NCI-H2171 (cell line): ENCODE measurements at regions not wholly inside any gene's neighbourhood (a gene's known extent, or its start where the extent isn't known, plus 50 kb on each side); places are given as distances from the start of the nearest gene placed in this dataset.
"Not testable (repeated sequence)": the region's sequence is repeated elsewhere in the genome, so short reads cannot be mapped to it uniquely, and the experiment has no call there.

Source experiments
- DNase-seq: peaks from one replicate; lab custom pipeline; 2025; lab: John Stamatoyannopoulos, UW

DNA sequence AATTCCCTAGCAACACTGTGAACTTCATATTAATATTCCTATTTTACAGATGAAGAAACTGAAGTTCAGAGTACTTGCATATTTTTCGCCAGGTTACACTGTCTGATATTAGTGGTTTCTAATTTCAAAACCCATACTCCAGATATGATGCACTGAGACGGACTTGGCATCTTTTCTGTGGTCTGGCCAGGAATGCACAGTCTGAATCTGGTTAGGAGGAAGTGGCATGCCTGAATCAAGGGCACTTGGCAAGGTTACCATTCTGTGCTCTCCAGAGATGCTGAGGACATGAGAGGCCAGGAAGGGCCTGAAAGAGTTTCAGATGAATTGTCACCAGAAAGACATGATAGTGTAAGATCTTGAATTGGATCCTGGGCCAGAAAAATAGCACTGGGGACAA lies 150.1 kb downstream of the HAO1 start:
- DNase-seq: no peak

DNA sequence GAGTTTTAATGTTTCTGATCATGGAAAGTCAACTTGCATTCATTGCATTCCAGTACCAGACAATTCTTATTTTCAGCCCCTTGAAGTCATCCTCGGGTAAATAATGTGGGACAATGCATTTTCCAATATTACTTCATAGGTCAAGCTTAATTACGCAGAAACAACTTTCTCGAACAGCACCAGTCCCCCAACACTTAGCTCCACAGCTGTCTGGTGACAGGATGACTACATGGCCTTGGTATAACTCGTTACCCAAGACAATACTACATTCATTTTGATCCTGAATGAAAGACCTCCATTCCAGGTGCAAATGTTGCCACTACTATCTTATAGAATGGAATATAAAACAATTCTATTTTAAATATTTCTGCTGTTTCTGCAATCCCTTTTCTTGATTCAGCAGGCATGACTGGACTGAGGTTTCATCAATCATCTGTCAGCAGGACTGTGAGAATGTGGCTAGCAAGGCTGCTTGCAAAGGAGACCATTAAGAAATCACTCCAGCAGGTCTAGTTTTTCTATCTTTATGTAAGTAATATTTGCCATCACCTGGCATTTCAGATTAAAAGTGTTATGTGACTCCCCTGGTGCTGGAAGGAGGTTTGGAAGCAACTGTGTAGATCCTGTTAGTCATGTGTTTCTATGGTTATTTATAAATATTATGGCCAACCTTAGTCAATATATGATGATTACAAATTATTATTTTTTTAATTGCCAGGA lies 147.9 kb downstream of the HAO1 start:
- no peak for DNase-seq

DNA sequence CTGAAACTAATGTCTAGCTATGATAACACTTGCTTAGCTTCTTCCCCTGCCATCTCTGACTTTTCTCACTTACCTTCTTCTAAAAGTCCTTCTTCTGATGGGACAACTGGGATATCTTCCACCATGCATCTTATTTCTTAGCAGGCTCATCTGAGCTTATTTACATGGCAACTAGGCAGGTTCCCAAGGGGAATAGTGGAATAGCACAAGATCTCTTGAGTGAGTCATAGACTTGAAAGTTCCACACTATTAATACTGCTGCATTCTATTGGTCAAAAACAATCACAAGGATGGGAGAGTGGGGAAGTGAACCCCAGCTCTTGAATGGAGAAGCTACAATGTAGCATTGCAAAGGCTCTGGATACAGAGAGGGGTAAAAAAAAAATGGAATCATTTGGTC lies 142.1 kb downstream of the HAO1 start:
- DNase-seq: no peak

DNA sequence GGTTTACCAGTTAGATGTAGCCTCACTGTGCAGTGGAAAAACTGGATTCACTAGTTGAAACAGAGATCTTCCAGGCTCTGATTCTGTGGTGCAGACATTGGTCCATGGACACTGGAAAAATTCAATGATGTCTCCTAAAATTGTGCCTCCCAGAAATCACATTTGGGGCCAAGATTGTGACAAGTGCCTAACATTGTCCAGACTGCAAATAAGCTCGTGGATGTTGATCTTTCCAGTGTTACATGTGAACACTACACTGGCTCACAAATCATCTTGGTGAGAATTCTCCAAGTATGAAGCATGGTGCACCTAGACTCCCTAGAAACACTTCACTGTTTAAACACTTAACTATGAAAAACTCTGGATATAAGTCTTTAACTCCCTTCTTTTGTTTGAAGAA lies 140.4 kb downstream of the HAO1 start:
- DNase-seq: no peak

DNA sequence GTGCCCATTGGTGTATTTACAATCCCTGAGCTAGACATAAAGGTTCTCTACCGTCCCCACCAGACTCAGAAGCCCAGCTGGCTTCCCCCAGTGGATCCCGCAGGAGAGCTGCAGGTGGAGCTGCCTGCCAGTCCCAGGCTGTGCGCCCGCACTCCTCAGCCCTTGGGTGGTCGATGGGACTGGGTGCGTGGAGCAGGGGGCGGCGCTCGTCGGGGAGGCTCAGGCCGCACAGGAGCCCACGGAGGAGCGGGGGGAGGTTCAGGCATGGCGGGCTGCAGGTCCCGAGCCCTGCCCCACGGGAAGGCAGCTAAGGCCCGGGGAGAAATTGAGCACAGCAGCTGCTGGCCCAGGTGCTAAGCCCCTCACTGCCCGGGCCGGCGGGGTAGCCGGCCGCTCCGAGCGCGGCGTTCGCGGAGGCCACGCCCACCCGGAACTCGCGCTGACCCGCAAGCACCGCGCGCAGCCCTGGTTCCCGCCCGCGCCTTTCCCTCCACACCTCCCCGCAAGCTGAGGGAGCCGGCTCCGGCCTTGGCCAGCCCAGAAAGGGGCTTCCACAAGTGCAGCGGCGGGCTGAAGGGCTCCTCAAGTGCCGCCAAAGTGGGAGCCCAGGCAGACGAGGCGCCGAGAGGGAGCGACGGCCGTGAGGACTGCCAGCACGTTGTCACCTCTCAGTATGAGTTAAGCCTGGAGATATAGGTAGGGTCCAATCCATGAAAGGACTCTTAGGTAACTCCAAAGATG lies 136.7 kb downstream of the HAO1 start:
- not testable (repeated sequence) for DNase-seq

DNA sequence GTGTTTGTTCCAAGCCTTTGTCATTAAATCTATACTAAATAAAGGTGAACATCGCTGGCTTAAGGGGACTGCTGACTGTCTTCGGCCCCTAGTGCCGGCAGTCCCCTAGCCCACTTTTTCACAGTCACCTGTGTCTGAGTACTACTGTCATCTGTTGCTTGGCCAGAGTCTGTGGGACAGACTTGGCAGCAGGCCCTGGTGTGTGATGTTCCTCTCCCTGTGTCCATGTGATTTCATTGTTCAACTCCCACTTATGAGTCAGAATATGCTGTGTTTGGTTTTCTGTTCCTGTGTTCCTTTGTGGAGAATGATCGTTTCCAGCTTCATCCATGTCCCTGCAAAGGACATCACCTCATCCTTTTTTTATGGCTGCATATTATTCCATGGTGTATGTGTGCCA lies 133.4 kb downstream of the HAO1 start:
- DNase-seq: no peak

DNA sequence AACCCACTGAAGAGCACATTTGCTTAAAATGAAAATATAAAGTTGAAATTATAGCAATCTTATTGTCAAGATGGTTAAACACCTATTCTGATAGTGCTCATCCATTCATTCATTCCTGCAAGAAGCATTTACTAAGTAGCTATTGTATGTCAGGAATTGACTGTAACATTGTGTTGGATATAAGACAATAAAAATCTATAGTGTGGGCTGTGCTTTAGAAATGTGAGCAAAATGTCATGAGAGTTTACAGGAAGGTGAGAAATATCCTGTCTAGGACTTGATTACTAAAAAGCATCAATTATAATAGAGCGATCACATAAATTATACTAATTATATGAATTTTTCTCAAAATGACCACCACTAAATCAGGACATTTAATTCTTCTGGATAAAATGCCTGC lies 123.0 kb downstream of the HAO1 start:
- no peak for DNase-seq

DNA sequence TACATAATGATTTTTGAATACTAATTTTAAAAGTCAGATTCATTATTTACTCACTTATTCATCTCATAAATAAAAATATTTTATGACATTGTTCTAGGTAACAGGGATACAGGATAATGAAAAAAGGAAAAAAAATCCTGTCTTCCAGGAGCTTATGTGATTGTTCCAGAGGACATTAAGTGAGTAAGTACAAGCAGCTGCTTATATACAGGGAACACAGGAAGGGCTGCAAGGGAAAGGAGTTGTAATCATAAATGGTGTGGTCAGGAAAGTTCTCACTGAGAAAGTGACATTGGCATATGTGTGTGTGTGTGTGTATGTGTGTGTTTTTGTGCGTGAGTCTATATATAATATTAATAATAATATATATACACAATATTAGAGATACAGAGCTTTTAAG lies 121.8 kb downstream of the HAO1 start:
- no peak for DNase-seq

DNA sequence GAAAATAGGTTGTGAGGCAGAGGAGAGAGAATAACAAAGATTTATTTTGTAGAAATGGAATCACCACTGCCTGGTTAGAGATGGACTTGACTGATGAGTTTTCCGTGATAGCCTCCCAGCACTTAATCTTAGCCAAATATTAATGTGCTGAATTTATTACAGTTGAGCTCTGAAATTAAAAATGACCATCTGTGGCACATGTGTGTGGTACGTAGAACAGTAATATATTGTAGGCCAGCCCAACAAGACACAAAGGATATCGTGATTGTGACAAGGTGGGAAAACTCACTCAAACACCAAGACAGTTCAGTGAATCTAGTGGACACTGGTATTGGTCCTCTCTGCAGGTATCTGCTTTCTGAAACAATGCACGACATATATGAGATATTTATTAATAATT lies 119.4 kb downstream of the HAO1 start:
- no peak for DNase-seq

DNA sequence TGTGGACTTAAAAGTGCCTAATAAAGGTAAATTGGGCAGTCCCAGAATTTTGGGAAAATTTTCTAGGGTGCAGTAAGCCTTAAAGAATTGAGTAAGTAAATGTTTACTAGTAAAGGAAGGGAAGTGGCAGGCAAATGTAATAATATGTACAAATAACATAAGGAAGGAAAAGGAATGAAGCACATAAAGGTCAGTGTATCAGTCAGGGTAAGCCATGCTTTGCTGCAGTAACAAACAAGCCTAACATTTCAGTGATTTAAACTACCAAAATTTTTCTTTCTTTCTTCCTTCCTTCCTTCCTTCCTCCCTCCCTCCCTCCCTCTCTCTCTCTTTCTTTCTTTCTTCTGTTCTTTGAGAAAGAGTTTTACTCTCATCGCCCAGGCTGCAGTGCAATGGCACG lies 117.5 kb downstream of the HAO1 start:
- no peak for DNase-seq

DNA sequence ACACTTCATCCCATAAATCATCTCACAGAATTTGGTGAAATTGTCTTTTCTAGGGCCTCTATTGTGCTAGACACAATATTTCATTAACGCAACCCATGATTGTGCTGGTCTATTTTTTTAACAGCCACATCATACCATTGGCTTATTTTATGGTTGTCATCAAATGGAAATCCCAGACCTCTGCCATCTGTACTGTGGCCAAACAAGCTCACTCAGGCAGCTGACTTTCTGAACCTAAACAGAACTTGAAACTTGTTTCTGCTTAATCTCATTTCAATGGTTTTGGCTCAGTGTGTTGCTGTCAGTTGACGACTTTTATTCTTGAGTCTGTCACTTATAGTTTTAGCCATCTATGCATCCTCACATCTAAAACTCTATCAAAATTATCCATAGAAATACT lies 111.8 kb downstream of the HAO1 start:
- no peak for DNase-seq

DNA sequence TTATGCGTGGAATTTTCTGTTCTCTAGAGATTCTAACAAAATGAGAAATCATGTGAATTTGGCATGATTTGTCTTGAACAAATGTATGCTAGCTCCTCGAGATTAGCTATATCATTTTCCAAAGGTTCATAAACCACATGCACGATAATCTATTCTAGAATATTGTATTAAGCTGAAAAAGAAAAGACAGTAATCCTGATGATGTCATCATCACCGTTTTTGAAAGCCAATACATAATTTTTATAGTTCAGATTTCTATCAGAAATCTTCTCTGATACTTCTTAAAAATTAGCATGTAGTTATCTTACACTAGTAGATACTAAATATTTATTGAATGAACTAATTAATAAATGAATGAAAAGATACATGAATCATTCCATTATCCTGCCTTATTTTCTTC lies 111.2 kb downstream of the HAO1 start:
- no peak for DNase-seq

DNA sequence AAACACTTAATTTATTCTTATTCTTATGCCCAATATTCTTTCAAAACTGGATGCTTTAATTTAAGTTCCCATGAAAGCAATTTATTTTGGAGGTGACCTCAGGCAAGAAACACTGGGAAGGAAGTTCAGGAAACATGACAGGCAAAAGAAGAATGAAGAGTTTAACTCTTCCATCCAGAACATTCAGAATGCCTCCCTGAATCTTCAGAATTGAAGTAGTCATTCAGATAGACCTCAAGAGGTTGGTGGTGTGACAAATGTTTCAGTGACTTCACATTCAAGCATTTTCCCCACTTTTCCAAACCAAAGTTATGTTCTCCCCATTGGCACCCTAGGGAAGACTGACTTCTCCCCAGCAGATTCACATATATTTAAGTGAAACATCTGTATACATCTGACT lies 110.5 kb downstream of the HAO1 start:
- DNase-seq: no peak
